ENCODE measurements at regions not wholly inside any gene's neighbourhood (a gene's known extent, or its start where the extent isn't known, plus 50 kb on each side); places are given as distances from the start of the nearest gene placed in this dataset.

DNA sequence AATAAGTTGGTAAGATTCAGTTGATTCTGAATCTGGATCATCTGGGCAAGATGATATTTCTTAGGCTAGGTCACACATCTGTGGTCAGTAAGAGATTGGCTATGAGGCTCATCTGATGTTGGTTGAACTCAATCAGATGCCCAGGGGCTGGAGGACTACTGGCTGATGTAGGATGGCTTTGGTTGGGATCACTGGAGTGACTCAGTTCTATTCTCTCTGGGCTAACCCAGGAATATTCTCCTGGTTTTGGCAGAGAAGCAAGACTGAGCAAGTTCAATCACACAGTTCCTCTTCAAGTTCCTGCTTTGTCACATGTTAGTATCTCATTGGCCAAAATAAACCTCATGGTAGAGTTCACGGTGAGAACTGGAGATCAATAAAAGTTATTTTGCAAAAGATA is 902.3 kb upstream of the SLIT2 start:
- BruUV-seq (replicated peaks), result no TSS peak
- ATAC-seq, result no peak
- Histone ChIP-seq H3K27ac (ENCODE audit: extremely low read length, insufficient read depth, low read length) (no peak overlapping the region), H3K27me3 (ENCODE audit: control insufficient read depth in 1 of 2, insufficient read depth in 2 of 2, low read length in 2 of 2) (no peaks in the 10 kb centered on the region), H4K20me1 (ENCODE audit: insufficient read depth, low read length) (no peaks in the 10 kb centered on the region), H3K9me3 (ENCODE audit: low read length) (peaks cover 88% of the 10 kb centered on the region), H3K4me3 (replicated peaks in 1 of 3; ENCODE audit: insufficient read depth in 1 of 3, low read depth in 2 of 3, low read length in 3 of 3) (no peak overlapping the region), H3K4me2 (ENCODE audit: low read depth, low read length) (no peak overlapping the region), H2AFZ (ENCODE audit: low read length) (no peak overlapping the region), H3K9ac (ENCODE audit: insufficient read depth, low read depth, low read length) (no peak overlapping the region), H3K36me3 (replicated peaks in 1 of 2; ENCODE audit: control insufficient read depth in 1 of 2, insufficient read depth in 2 of 2, low read length in 2 of 2) (no peaks in the 10 kb centered on the region), H3K4me1 (ENCODE audit: insufficient read depth, low read length) (no peaks in the 10 kb centered on the region), H3K79me2 (ENCODE audit: insufficient read depth, low read length) (no peaks in the 10 kb centered on the region)
- POLR2A ChIA-PET, result no interaction called here
- in situ Hi-C loops (cut with HindIII; ENCODE audit: extremely low pct_ligation_motif_present, low pct_unique_long_range_greater_than_20kb) (no loop called here), intact Hi-C loops (cut with micrococcal nuclease; ENCODE audit: unreplicated experiment) (no loop called here)
- TF ChIP-seq, protein P1, sequence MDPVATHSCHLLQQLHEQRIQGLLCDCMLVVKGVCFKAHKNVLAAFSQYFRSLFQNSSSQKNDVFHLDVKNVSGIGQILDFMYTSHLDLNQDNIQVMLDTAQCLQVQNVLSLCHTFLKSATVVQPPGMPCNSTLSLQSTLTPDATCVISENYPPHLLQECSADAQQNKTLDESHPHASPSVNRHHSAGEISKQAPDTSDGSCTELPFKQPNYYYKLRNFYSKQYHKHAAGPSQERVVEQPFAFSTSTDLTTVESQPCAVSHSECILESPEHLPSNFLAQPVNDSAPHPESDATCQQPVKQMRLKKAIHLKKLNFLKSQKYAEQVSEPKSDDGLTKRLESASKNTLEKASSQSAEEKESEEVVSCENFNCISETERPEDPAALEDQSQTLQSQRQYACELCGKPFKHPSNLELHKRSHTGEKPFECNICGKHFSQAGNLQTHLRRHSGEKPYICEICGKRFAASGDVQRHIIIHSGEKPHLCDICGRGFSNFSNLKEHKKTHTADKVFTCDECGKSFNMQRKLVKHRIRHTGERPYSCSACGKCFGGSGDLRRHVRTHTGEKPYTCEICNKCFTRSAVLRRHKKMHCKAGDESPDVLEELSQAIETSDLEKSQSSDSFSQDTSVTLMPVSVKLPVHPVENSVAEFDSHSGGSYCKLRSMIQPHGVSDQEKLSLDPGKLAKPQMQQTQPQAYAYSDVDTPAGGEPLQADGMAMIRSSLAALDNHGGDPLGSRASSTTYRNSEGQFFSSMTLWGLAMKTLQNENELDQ (CRISPR knock-in tag; IDR thresholded peaks at IDR 0.05; ENCODE audit: borderline replicate concordance), result no peak
- TF ChIP-seq ESRRA (CRISPR knock-in tag; IDR thresholded peaks at IDR 0.05; ENCODE audit: low read depth), result no peak
- TF ChIP-seq RXRB (CRISPR knock-in tag; IDR thresholded peaks at IDR 0.05; ENCODE audit: borderline replicate concordance), result no peak
- TF ChIP-seq, protein P2, sequence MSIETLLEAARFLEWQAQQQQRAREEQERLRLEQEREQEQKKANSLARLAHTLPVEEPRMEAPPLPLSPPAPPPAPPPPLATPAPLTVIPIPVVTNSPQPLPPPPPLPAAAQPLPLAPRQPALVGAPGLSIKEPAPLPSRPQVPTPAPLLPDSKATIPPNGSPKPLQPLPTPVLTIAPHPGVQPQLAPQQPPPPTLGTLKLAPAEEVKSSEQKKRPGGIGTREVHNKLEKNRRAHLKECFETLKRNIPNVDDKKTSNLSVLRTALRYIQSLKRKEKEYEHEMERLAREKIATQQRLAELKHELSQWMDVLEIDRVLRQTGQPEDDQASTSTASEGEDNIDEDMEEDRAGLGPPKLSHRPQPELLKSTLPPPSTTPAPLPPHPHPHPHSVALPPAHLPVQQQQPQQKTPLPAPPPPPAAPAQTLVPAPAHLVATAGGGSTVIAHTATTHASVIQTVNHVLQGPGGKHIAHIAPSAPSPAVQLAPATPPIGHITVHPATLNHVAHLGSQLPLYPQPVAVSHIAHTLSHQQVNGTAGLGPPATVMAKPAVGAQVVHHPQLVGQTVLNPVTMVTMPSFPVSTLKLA (IDR thresholded peaks at IDR 0.05), result peak; percentile 80
- TF ChIP-seq HNRNPK (IDR thresholded peaks at IDR 0.05; ENCODE audit: low read depth, low read length, poor library complexity, severe bottlenecking), result no peak
- TF ChIP-seq ELF3 (CRISPR knock-in tag; IDR thresholded peaks at IDR 0.05), result no peak
- no peak for DNase-seq (ENCODE audit: low spot score)
- FAIRE-seq, result no peak
- WGBS (ENCODE audit: low lambda C conversion rate), result 0% methylated on average over 1 of the region's 1 CpG
- CTCF ChIA-PET (ENCODE audit: low intra/inter-chr PET ratio, low total read pairs), result no interaction called here

All from HepG2 (cell line).